Esophagus muscularis mucosa (tissue), 4 donors: ENCODE measurements at regions not wholly inside any gene's neighbourhood (a gene's known extent, or its start where the extent isn't known, plus 50 kb on each side); places are given as distances from the start of the nearest gene placed in this dataset.
"Not testable (repeated sequence)": the region's sequence is repeated elsewhere in the genome, so short reads cannot be mapped to it uniquely, and the experiment has no call there.

Experiments
- DNase-seq: peaks from one replicate; pipeline ENCODE4 v3.0.0-alpha.2; 2017; ENCODE audit errors: extremely low spot score
- H3K27ac ChIP-seq, 4 donors: fragments of 200-600 bp; sonication (generic); replicated peaks in 1 of 4; 1 replicate in 3 of 4; 2 replicates in 1 of 4; pipeline ENCODE4 v1.5.1; 2016 to 2019; ENCODE audit warnings: mild to moderate bottlenecking in 1 of 4
- H3K27me3 ChIP-seq, 4 donors: fragments of 200-600 bp; sonication (generic); one replicate each; pipeline versions ENCODE4 v1.5.1 to v1.6.0; 2016 to 2019
- H3K36me3 ChIP-seq, 4 donors: fragments of 200-600 bp; sonication (generic); one replicate each; pipeline ENCODE4 v1.5.1; 2016 to 2019
- H3K4me1 ChIP-seq, 4 donors: fragments of 200-600 bp; sonication (generic); one replicate each; pipeline ENCODE4 v1.5.1; 2016 to 2019
- H3K4me3 ChIP-seq, 4 donors: fragments of 200-600 bp; sonication (generic); 1 replicate in 2 of 4; 2 replicates in 2 of 4; pipeline ENCODE4 v1.5.1; 2016 to 2019; ENCODE audit warnings: mild to moderate bottlenecking in 4 of 4, moderate library complexity in 1 of 4
- H3K9me3 ChIP-seq, 4 donors: fragments of 200-600 bp; sonication (generic); 1 replicate in 3 of 4; 2 replicates in 1 of 4; pipeline ENCODE4 v1.5.1; 2016 to 2019
- CTCF ChIP-seq, 3 experiments: fragments of 200-600 bp in 2 of 3; fragments of 450-650 bp in 1 of 3; sonication (generic) in 2 of 3; IDR thresholded peaks; one replicate each; pipeline ENCODE4 v1.5.1; 2017 to 2019; ENCODE audit warnings: antibody characterized with exemption in 3 of 3, mild to moderate bottlenecking in 2 of 3, moderate library complexity in 1 of 3
- EP300 ChIP-seq: sonication (generic); formaldehyde crosslinking; IDR thresholded peaks from one replicate; pipeline ENCODE4 v1.6.1; 2017; ENCODE audit warnings: antibody characterized with exemption
- POLR2A ChIP-seq: fragments of 450-650 bp; IDR thresholded peaks from one replicate; pipeline ENCODE4 v1.6.1; 2017; ENCODE audit warnings: antibody characterized with exemption, moderate library complexity, mild to moderate bottlenecking, low read depth
- POLR2AphosphoS5 ChIP-seq, 2 donors: sonication (generic); formaldehyde crosslinking; IDR thresholded peaks; one replicate each; pipeline ENCODE4 v1.6.1; 2017; ENCODE audit warnings: antibody characterized with exemption in 2 of 2
- WGBS: methylation state at CpG from one replicate; pipeline ENCODE4 v1.1.5; 2018; 5-methylcytosine and 5-hydroxymethylcytosine counted together
- intact Hi-C: fragments of 100-400 bp; cut with DNase I; formaldehyde crosslinking; loops from one replicate; pipeline ENCODE4 v1.15.1; 2023

- H3K9me3 ChIP-seq, result peaks cover 0 to 30% (median 14%) of the 10 kb centered on the region in 4 donors
- peaks cover 5 to 12% (median 10%) of the 10 kb centered on the region in 4 donors for H3K4me1 ChIP-seq
- no peaks in the 10 kb centered on the region for H3K27me3 ChIP-seq
- intact Hi-C loops, result no loop called here
- 97% methylated on average over 2 of the region's 2 CpGs for WGBS
- H3K36me3 ChIP-seq, result no peaks in the 10 kb centered on the region
- no peak for DNase-seq
- H3K27ac ChIP-seq, result no peak overlapping the region
- no peak for TF ChIP-seq CTCF (IDR thresholded peaks at IDR 0.05)
- TF ChIP-seq EP300, result no peak
- no peak for TF ChIP-seq POLR2A
- no peak for TF ChIP-seq POLR2AphosphoS5 (IDR thresholded peaks at IDR 0.05)
- H3K4me3 ChIP-seq, result no peak overlapping the region
Measured at GRCh38 chr5:86463339-86463738, 154.4 kb upstream of the COX7C start.

- peaks cover 0 to 30% (median 14%) of the 10 kb centered on the region in 4 donors for H3K9me3 ChIP-seq
- H3K27ac ChIP-seq, result no peak overlapping the region
- no peaks in the 10 kb centered on the region for H3K27me3 ChIP-seq
- H3K4me3 ChIP-seq, result no peak overlapping the region
- no peaks in the 10 kb centered on the region for H3K36me3 ChIP-seq
- no peak for DNase-seq
- no peak for TF ChIP-seq EP300
- no peak for TF ChIP-seq CTCF (IDR thresholded peaks at IDR 0.05)
- TF ChIP-seq POLR2AphosphoS5 (IDR thresholded peaks at IDR 0.05), result no peak
- no peak for TF ChIP-seq POLR2A
- H3K4me1 ChIP-seq, result peaks cover 5 to 12% (median 10%) of the 10 kb centered on the region in 4 donors
- intact Hi-C loops, result no loop called here
- WGBS, result 89% methylated on average over 6 of the region's 6 CpGs
Measured at GRCh38 chr5:86465052-86465838, 152.5 kb upstream of the COX7C start.

- H3K9me3 ChIP-seq, result peaks cover 0 to 30% (median 14%) of the 10 kb centered on the region in 4 donors
- WGBS, result no CpG with 5 or more reads among the region's 23 CpGs
- H3K27me3 ChIP-seq, DNase-seq, H3K4me3 ChIP-seq, intact Hi-C loops, H3K4me1 ChIP-seq, H3K27ac ChIP-seq, H3K36me3 ChIP-seq: not testable (repeated sequence)
Measured at GRCh38 chr5:86466721-86467120, 151.0 kb upstream of the COX7C start.

- no peak for DNase-seq
- Histone ChIP-seq H3K36me3 (no peaks in the 10 kb centered on the region), H3K4me3 (no peak overlapping the region), H3K9me3 (no peaks in the 10 kb centered on the region), H3K4me1 (no peaks in the 10 kb centered on the region), H3K27me3 (no peaks in the 10 kb centered on the region), H3K27ac (no peak overlapping the region)
- intact Hi-C loops, result no loop called here
- TF ChIP-seq POLR2A (no peak), EP300 (no peak), CTCF (IDR thresholded peaks at IDR 0.05) (no peak), POLR2AphosphoS5 (IDR thresholded peaks at IDR 0.05) (no peak)
- WGBS, result 54% methylated on average over 2 of the region's 2 CpGs
Measured at GRCh38 chr5:86482008-86482407, 135.7 kb upstream of the COX7C start.

GRCh38 chr5:86493777-86494176 is 124.0 kb upstream of the COX7C start:
- TF ChIP-seq EP300, result no peak
- no peak overlapping the region for H3K4me3 ChIP-seq
- no peaks in the 10 kb centered on the region for H3K36me3 ChIP-seq
- 88% methylated on average over 1 of the region's 1 CpG for WGBS
- intact Hi-C loops, result no loop called here
- H3K4me1 ChIP-seq, result no peaks in the 10 kb centered on the region
- H3K27ac ChIP-seq, result no peak overlapping the region
- H3K9me3 ChIP-seq, result no peaks in the 10 kb centered on the region
- no peak for DNase-seq
- no peaks in the 10 kb centered on the region for H3K27me3 ChIP-seq

GRCh38 chr5:86500947-86501346 is 116.8 kb upstream of the COX7C start:
- no peak overlapping the region for H3K4me3 ChIP-seq
- intact Hi-C loops, result no loop called here
- no peaks in the 10 kb centered on the region for H3K36me3 ChIP-seq
- no peak for DNase-seq
- no peaks in the 10 kb centered on the region for H3K27me3 ChIP-seq
- H3K4me1 ChIP-seq, result no peaks in the 10 kb centered on the region
- no peak for TF ChIP-seq POLR2A
- peak in 1 of 3 experiments; percentile 5 for TF ChIP-seq CTCF (IDR thresholded peaks at IDR 0.05)
- no peak for TF ChIP-seq POLR2AphosphoS5 (IDR thresholded peaks at IDR 0.05)
- no peak overlapping the region for H3K27ac ChIP-seq
- WGBS, result 63% methylated on average over 1 of the region's 1 CpG
- H3K9me3 ChIP-seq, result no peaks in the 10 kb centered on the region
